ENCODE measurements at regions not wholly inside any gene's neighbourhood (a gene's known extent, or its start where the extent isn't known, plus 50 kb on each side); places are given as distances from the start of the nearest gene placed in this dataset.

DNA sequence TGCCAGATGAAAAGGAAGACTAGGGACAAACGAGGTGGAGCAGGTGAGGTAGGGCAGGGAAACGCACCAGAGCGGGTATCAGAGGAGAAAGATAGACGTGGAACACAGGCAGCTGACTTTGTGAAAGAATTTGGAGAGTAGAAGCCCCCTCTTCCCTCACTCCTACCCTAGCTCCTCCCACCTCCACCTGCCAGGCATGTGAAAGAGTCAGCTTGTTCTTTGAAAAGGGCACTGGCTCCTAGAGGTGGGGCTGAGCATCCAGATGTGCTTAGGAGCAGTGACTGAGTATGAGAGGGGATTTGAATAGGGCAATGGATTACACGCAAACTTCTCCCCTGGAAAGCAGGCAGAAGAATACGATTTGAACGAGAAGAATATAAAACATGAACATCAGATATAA lies 174.2 kb upstream of the INHBA start:
- TF ChIP-seq, protein P1, sequence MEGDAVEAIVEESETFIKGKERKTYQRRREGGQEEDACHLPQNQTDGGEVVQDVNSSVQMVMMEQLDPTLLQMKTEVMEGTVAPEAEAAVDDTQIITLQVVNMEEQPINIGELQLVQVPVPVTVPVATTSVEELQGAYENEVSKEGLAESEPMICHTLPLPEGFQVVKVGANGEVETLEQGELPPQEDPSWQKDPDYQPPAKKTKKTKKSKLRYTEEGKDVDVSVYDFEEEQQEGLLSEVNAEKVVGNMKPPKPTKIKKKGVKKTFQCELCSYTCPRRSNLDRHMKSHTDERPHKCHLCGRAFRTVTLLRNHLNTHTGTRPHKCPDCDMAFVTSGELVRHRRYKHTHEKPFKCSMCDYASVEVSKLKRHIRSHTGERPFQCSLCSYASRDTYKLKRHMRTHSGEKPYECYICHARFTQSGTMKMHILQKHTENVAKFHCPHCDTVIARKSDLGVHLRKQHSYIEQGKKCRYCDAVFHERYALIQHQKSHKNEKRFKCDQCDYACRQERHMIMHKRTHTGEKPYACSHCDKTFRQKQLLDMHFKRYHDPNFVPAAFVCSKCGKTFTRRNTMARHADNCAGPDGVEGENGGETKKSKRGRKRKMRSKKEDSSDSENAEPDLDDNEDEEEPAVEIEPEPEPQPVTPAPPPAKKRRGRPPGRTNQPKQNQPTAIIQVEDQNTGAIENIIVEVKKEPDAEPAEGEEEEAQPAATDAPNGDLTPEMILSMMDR (IDR thresholded peaks at IDR 0.05; ENCODE audit: low read depth, low read length): no peak
- TF ChIP-seq EZH2phosphoT487 (IDR thresholded peaks at IDR 0.05; ENCODE audit: low read depth): no peak
